ENCODE measurements at regions not wholly inside any gene's neighbourhood (a gene's known extent, or its start where the extent isn't known, plus 50 kb on each side); places are given as distances from the start of the nearest gene placed in this dataset.

GRCh38 chr16:85990861-85991301 lies 91.9 kb downstream of the IRF8 start:
- Mint-ChIP-seq H3K9me3 (ENCODE audit: unreplicated experiment) (no peaks in the 10 kb centered on the region), H3K27ac (ENCODE audit: unreplicated experiment) (no peak overlapping the region), H3K36me3 (ENCODE audit: unreplicated experiment) (no peaks in the 10 kb centered on the region), H3K4me3 (ENCODE audit: unreplicated experiment) (no peak overlapping the region), H3K27me3 (ENCODE audit: unreplicated experiment) (peaks cover 35% of the 10 kb centered on the region), H3K4me1 (ENCODE audit: unreplicated experiment) (no peaks in the 10 kb centered on the region)
- no peak for TF ChIP-seq CTCF (IDR thresholded peaks at IDR 0.05)
- no peak for DNase-seq (ENCODE audit: extremely low spot score, unreplicated experiment)

- Mint-ChIP-seq H3K4me3 (ENCODE audit: unreplicated experiment) (no peak overlapping the region), H3K4me1 (ENCODE audit: unreplicated experiment) (no peaks in the 10 kb centered on the region), H3K9me3 (ENCODE audit: unreplicated experiment) (no peaks in the 10 kb centered on the region), H3K27me3 (ENCODE audit: unreplicated experiment) (peaks cover 31% of the 10 kb centered on the region), H3K36me3 (ENCODE audit: unreplicated experiment) (no peaks in the 10 kb centered on the region), H3K27ac (ENCODE audit: unreplicated experiment) (no peak overlapping the region)
- no peak for DNase-seq (ENCODE audit: extremely low spot score, unreplicated experiment)
- TF ChIP-seq CTCF (IDR thresholded peaks at IDR 0.05): no peak
Observed at GRCh38 chr16:85991425-85991824, 92.5 kb downstream of the IRF8 start.

DNA sequence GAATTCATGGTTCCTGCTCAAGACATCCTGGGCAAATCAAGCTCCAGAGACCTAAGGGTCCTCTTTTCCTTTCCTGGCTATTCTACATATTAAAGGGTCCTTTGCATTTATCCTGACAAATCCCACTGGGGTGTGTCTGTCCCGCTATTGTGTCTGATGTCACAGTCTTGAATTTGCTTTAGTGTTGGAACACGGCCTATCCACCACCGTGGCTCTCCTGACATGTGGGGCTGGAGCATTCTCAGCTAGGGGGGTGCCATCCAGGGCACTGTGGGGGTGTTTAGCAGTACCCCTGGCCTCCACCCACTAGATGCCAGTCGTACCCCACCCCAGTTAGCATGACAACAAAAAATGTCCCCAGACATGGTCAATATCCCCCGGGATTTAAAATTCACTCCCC lies 92.9 kb downstream of the IRF8 start:
- no peaks in the 10 kb centered on the region for H3K36me3 Mint-ChIP-seq (ENCODE audit: unreplicated experiment)
- H3K4me3 Mint-ChIP-seq (ENCODE audit: unreplicated experiment): no peak overlapping the region
- DNase-seq (ENCODE audit: extremely low spot score, unreplicated experiment): no peak
- no peaks in the 10 kb centered on the region for H3K4me1 Mint-ChIP-seq (ENCODE audit: unreplicated experiment)
- peaks cover 28% of the 10 kb centered on the region for H3K27me3 Mint-ChIP-seq (ENCODE audit: unreplicated experiment)
- H3K9me3 Mint-ChIP-seq (ENCODE audit: unreplicated experiment): no peaks in the 10 kb centered on the region
- TF ChIP-seq CTCF (IDR thresholded peaks at IDR 0.05): no peak
- no peak overlapping the region for H3K27ac Mint-ChIP-seq (ENCODE audit: unreplicated experiment)

GRCh38 chr16:85992359-85992758 lies 93.4 kb downstream of the IRF8 start:
- no peak for DNase-seq (ENCODE audit: extremely low spot score, unreplicated experiment)
- Mint-ChIP-seq H3K4me3 (ENCODE audit: unreplicated experiment) (no peak overlapping the region), H3K36me3 (ENCODE audit: unreplicated experiment) (no peaks in the 10 kb centered on the region), H3K27me3 (ENCODE audit: unreplicated experiment) (peaks cover 27% of the 10 kb centered on the region), H3K27ac (ENCODE audit: unreplicated experiment) (no peak overlapping the region), H3K4me1 (ENCODE audit: unreplicated experiment) (no peaks in the 10 kb centered on the region), H3K9me3 (ENCODE audit: unreplicated experiment) (no peaks in the 10 kb centered on the region)
- TF ChIP-seq CTCF (IDR thresholded peaks at IDR 0.05): no peak

DNA sequence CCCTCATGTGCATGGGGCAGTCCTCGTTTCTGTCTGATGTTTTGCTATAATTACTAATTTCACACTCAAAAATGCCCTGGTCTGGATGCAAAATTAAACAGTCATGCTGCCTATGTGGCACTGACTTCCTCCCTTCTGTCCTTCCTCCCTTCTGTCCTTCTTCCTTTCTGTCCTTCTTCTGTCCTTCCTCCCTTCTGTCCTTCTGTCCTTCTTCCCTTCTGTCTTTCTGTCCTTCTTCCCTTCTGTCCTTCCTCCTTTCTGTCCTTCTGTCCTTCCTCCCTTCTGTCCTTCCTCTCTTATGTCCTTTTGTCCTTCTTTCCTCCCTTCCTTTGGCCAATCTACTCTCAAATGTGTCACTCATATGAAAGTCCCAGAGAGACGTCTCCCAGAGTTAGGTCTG lies 93.8 kb downstream of the IRF8 start:
- no peaks in the 10 kb centered on the region for H3K36me3 Mint-ChIP-seq (ENCODE audit: unreplicated experiment)
- no peak for DNase-seq (ENCODE audit: extremely low spot score, unreplicated experiment)

More for the DNA sequence above, 93.8 kb downstream of the IRF8 start:
- Mint-ChIP-seq H3K27me3 (ENCODE audit: unreplicated experiment) (peaks cover 25% of the 10 kb centered on the region), H3K4me1 (ENCODE audit: unreplicated experiment) (no peaks in the 10 kb centered on the region), H3K27ac (ENCODE audit: unreplicated experiment) (no peak overlapping the region), H3K4me3 (ENCODE audit: unreplicated experiment) (no peak overlapping the region), H3K9me3 (ENCODE audit: unreplicated experiment) (no peaks in the 10 kb centered on the region)
- no peak for TF ChIP-seq CTCF (IDR thresholded peaks at IDR 0.05)
